Hepatocyte (in vitro differentiated cells): ENCODE measurements at regions not wholly inside any gene's neighbourhood (a gene's known extent, or its start where the extent isn't known, plus 50 kb on each side); places are given as distances from the start of the nearest gene placed in this dataset.
A peak's percentile ranks its signal among the peaks of the same experiment; 100 is the strongest.

Experiments
- DNase-seq: peaks from one replicate; pipeline ENCODE4 v3.0.0-alpha.2; 2016; ENCODE audit warnings: low spot score
- H2AFZ ChIP-seq: fragments of 200-600 bp; sonication (generic); 2 replicates; pipeline ENCODE4 v1.6.0; 2016; ENCODE audit warnings: antibody characterized with exemption, mild to moderate bottlenecking
- H3K27ac ChIP-seq: fragments of 200-600 bp; sonication (generic); 2 replicates; pipeline ENCODE4 v1.5.1; 2016; ENCODE audit warnings: mild to moderate bottlenecking
- H3K27me3 ChIP-seq: fragments of 200-600 bp; sonication (generic); 2 replicates; pipeline ENCODE4 v1.6.1; 2016
- H3K36me3 ChIP-seq: fragments of 200-600 bp; sonication (generic); replicated peaks from 2 replicates; pipeline ENCODE4 v1.5.1; 2016; ENCODE audit warnings: low read depth; ENCODE audit not compliant: insufficient read depth
- H3K4me1 ChIP-seq: fragments of 200-600 bp; sonication (generic); 2 replicates; pipeline ENCODE4 v1.5.1; 2016; ENCODE audit warnings: mild to moderate bottlenecking, moderate library complexity; ENCODE audit not compliant: insufficient read depth
- H3K4me2 ChIP-seq: fragments of 200-600 bp; sonication (generic); 2 replicates; pipeline ENCODE4 v1.6.0; 2016
- H3K4me3 ChIP-seq: fragments of 200-600 bp; sonication (generic); 2 replicates; pipeline ENCODE4 v1.5.1; 2016; ENCODE audit warnings: mild to moderate bottlenecking
- H3K79me2 ChIP-seq: fragments of 200-600 bp; sonication (generic); 2 replicates; pipeline ENCODE4 v1.6.0; 2017; ENCODE audit warnings: mild to moderate bottlenecking
- H3K9me2 ChIP-seq: fragments of 200-600 bp; sonication (generic); replicated peaks from 2 replicates; pipeline ENCODE4 v1.6.0; 2017; ENCODE audit warnings: mild to moderate bottlenecking; ENCODE audit not compliant: insufficient read depth
- H3K9me3 ChIP-seq: fragments of 200-600 bp; sonication (generic); 2 replicates; pipeline ENCODE4 v1.5.1; 2016; ENCODE audit warnings: low read depth, mild to moderate bottlenecking
- H4K20me1 ChIP-seq: fragments of 200-600 bp; sonication (generic); 2 replicates; pipeline ENCODE4 v1.6.0; 2016; ENCODE audit warnings: mild to moderate bottlenecking; ENCODE audit not compliant: insufficient read depth, poor library complexity, severe bottlenecking
- EZH2 ChIP-seq: fragments of 200-600 bp; sonication (generic); IDR thresholded peaks from 2 replicates; pipeline ENCODE4 v1.6.1; 2016; ENCODE audit warnings: antibody characterized with exemption, mild to moderate bottlenecking, borderline replicate concordance
- EZH2phosphoT487 ChIP-seq: fragments of 200-600 bp; sonication (generic); IDR thresholded peaks from one replicate; pipeline ENCODE4 v1.6.1; 2018; ENCODE audit warnings: antibody characterized with exemption, mild to moderate bottlenecking, low read depth, moderate library complexity; ENCODE audit not compliant: unreplicated experiment, severe bottlenecking
- WGBS: methylation state at CpG from one replicate; pipeline ENCODE4 v1.1.6; 2016; ENCODE audit warnings: low lambda C conversion rate; ENCODE audit errors: missing lambda C conversion rate; 5-methylcytosine and 5-hydroxymethylcytosine counted together
- TF ChIP-seq, protein P1 (sequence below): fragments of 200-600 bp; sonication (generic); IDR thresholded peaks from 2 replicates; pipeline ENCODE4 v1.5.1; 2016; ENCODE audit warnings: antibody characterized with exemption, mild to moderate bottlenecking; ENCODE audit not compliant: poor library complexity

DNA sequence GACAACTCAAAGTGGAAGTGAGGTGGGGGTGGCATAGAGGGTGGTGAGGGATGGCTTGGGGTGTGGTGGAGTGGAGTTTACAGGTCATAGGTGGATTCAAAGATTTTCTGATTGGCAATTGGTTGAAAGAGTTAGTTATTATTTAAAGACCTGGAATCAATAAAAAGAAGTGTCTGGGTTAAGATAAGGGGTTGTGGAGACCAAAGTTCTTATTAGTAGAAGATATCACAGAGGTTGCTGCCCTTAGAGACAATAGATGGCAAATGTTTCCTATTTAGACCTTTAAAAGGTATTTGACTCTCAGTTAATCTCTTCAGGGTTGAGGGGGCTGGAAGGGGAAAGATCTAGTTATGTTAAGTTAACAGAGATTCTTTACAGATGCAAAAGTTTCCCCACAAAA is 412.3 kb upstream of the TBL1XR1 start:
- H3K36me3 ChIP-seq: no peaks in the 10 kb centered on the region
- H3K4me3 ChIP-seq: no peak overlapping the region
- H3K27me3 ChIP-seq: no peaks in the 10 kb centered on the region
- H2AFZ ChIP-seq: no peak overlapping the region
- H3K9me3 ChIP-seq: no peaks in the 10 kb centered on the region
- no peak overlapping the region for H3K4me2 ChIP-seq
- DNase-seq: no peak
- H3K79me2 ChIP-seq: no peaks in the 10 kb centered on the region
- peaks cover 42% of the 10 kb centered on the region for H3K4me1 ChIP-seq
- no peaks in the 10 kb centered on the region for H4K20me1 ChIP-seq
- H3K9me2 ChIP-seq: no peaks in the 10 kb centered on the region
- TF ChIP-seq, protein P1, sequence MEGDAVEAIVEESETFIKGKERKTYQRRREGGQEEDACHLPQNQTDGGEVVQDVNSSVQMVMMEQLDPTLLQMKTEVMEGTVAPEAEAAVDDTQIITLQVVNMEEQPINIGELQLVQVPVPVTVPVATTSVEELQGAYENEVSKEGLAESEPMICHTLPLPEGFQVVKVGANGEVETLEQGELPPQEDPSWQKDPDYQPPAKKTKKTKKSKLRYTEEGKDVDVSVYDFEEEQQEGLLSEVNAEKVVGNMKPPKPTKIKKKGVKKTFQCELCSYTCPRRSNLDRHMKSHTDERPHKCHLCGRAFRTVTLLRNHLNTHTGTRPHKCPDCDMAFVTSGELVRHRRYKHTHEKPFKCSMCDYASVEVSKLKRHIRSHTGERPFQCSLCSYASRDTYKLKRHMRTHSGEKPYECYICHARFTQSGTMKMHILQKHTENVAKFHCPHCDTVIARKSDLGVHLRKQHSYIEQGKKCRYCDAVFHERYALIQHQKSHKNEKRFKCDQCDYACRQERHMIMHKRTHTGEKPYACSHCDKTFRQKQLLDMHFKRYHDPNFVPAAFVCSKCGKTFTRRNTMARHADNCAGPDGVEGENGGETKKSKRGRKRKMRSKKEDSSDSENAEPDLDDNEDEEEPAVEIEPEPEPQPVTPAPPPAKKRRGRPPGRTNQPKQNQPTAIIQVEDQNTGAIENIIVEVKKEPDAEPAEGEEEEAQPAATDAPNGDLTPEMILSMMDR: no peak
- no peak for TF ChIP-seq EZH2phosphoT487
- TF ChIP-seq EZH2: no peak
- no peak overlapping the region for H3K27ac ChIP-seq

DNA sequence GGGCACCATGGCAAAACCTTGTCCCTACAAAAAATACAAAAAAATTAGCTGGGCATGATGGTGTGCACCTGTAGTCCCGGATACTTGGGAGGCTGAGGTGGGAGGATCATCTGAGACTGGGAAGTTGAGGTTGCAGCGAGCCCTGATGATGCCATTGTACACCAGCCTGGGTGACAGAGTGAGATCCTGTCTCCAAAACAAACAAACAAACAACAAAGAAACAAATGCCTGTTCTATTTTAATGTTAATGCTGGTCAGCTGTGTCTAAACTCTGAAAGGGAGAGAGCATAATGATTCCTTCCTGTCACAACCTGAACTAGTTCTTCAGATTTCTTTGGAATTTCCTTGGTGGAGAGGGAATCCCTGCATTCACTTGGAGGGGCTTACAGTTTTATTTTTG is 413.0 kb upstream of the TBL1XR1 start:
- no peaks in the 10 kb centered on the region for H3K9me2 ChIP-seq
- H3K9me3 ChIP-seq: no peaks in the 10 kb centered on the region
- no peaks in the 10 kb centered on the region for H3K79me2 ChIP-seq
- WGBS: 70% methylated on average over 2 of the region's 2 CpGs
- DNase-seq: no peak
- H3K4me3 ChIP-seq: no peak overlapping the region
- H2AFZ ChIP-seq: no peak overlapping the region
- H3K27me3 ChIP-seq: no peaks in the 10 kb centered on the region
- H3K27ac ChIP-seq: peak overlapping the region; percentile 42
- no peaks in the 10 kb centered on the region for H3K36me3 ChIP-seq
- H3K4me2 ChIP-seq: no peak overlapping the region
- H4K20me1 ChIP-seq: no peaks in the 10 kb centered on the region
- TF ChIP-seq, protein P1: no peak
- TF ChIP-seq EZH2phosphoT487 (no peak), EZH2 (no peak)
- peaks cover 44% of the 10 kb centered on the region for H3K4me1 ChIP-seq

DNA sequence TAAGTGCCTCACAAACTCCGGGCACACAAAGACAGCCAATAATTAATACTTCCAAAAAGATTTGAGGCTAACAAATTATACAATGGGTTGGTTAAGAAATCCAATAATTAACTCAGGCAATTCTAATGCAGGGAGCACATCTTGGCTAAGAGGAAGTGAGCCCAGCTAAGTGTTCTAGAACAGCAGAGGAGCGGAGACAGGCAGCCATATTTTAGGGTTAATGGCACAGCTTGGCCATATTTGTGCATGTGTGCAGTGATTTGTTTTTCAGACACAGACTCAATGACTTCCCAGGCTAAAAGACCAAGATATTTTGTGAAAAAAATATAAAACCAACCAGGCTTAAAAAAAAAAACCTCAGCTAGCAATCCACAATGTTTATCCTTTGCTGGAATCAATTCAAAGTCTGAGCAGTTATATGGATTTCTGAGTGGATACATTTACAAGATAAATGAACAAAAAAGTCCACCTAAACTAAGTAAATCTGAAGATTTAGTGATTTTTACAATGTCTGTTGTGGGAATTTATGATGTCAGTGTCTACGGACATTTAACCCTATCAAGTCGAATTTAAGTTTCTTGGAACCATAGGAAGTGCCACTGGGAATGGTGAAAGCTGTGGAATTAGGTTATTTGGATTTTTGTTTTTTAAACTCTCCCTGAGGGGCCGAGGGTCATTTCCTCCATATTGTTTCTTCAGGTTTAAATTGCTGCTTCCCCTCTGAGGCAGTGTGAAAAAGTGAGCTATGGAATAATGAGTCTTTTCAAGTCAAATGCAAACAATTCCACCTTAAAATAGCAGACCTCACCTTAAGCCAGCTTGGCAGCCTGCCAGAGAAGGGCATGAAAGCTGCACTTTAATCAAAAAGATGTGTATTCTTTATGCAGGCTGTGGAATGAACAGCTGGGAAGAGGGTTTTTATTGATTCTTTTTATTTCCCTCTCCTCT is 413.7 kb upstream of the TBL1XR1 start:
- peak overlapping the region; percentile 42 for H3K27ac ChIP-seq
- peaks cover 48% of the 10 kb centered on the region for H3K4me1 ChIP-seq
- no peaks in the 10 kb centered on the region for H3K36me3 ChIP-seq
- H3K79me2 ChIP-seq: no peaks in the 10 kb centered on the region
- H3K4me2 ChIP-seq: peak overlapping the region; percentile 29
- no peak for TF ChIP-seq EZH2
- TF ChIP-seq EZH2phosphoT487: no peak
- H3K27me3 ChIP-seq: no peaks in the 10 kb centered on the region
- DNase-seq: peak; percentile 77
- WGBS: 41% methylated on average over 5 of the region's 5 CpGs
- no peaks in the 10 kb centered on the region for H3K9me2 ChIP-seq
- no peak overlapping the region for H2AFZ ChIP-seq
- H3K9me3 ChIP-seq: no peaks in the 10 kb centered on the region
- H3K4me3 ChIP-seq: no peak overlapping the region
- H4K20me1 ChIP-seq: no peaks in the 10 kb centered on the region

DNA sequence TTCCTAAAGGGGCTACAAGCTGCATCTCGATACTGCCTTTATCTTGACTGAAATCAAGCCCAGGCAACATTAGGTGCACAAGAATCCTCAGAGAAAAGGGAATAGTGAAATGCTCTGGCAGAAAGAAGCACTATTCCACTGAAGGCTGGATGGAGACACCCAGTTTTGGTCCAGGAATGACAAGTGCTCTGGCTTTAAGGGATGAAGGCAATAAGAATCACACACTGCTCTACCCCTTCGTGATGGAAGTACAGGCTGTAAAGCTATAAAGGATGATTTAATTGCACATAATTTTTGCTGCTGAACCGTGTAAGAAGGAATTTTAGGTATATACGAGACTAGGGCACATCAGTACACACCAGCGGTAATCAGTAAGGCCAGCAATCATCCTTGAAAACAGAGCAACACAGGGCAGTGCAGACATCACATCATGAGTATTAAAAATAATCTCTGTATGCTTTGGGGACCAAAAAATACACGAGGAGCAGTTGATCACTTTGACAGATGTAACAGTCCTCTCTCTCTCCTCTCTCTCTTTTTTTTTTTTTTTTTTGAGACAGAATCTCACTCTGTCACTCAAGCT is 414.6 kb upstream of the TBL1XR1 start:
- Histone ChIP-seq H3K9me3 (no peaks in the 10 kb centered on the region), H3K4me3 (no peak overlapping the region), H3K4me2 (peak overlapping the region; percentile 29), H4K20me1 (no peaks in the 10 kb centered on the region), H3K79me2 (no peaks in the 10 kb centered on the region), H3K27me3 (no peaks in the 10 kb centered on the region), H3K9me2 (no peaks in the 10 kb centered on the region), H2AFZ (no peak overlapping the region), H3K27ac (peak overlapping the region; percentile 42), H3K4me1 (peaks cover 48% of the 10 kb centered on the region), H3K36me3 (no peaks in the 10 kb centered on the region)
- DNase-seq: no peak
- WGBS: 39% methylated on average over 6 of the region's 6 CpGs
- TF ChIP-seq EZH2phosphoT487 (no peak), EZH2 (no peak)
- TF ChIP-seq, protein P1: no peak
